NT2/D1 (cell line): ENCODE measurements at regions not wholly inside any gene's neighbourhood (a gene's known extent, or its start where the extent isn't known, plus 50 kb on each side); places are given as distances from the start of the nearest gene placed in this dataset.
A peak's percentile ranks its signal among the peaks of the same experiment; 100 is the strongest.
"Not testable (repeated sequence)": the region's sequence is repeated elsewhere in the genome, so short reads cannot be mapped to it uniquely, and the experiment has no call there.

Source experiments
- DNase-seq: peaks from one replicate; pipeline ENCODE4 v3.0.0-alpha.2; 2011; ENCODE audit warnings: low read depth, low spot score
- H3K27me3 ChIP-seq: 2 replicates; pipeline ENCODE4 v1.6.0; 2011; ENCODE audit warnings: mild to moderate bottlenecking; ENCODE audit not compliant: insufficient read length, insufficient read depth
- H3K36me3 ChIP-seq: 2 replicates; pipeline ENCODE4 v1.6.1; 2011; ENCODE audit warnings: mild to moderate bottlenecking, low read length, mixed read lengths; ENCODE audit not compliant: insufficient read depth, insufficient read length
- H3K4me1 ChIP-seq: 2 replicates; pipeline ENCODE4 v1.5.1; 2011; ENCODE audit not compliant: insufficient read depth, insufficient read length
- H3K4me3 ChIP-seq: 2 replicates; pipeline ENCODE4 v1.5.1; 2011; ENCODE audit warnings: low read depth; ENCODE audit not compliant: insufficient read length
- H3K9ac ChIP-seq: 2 replicates; pipeline ENCODE4 v1.6.0; 2011; ENCODE audit warnings: low read depth; ENCODE audit not compliant: insufficient read length
- H3K9me3 ChIP-seq: 2 replicates; pipeline ENCODE4 v1.5.1; 2011; ENCODE audit warnings: mild to moderate bottlenecking, low read length; ENCODE audit not compliant: insufficient read depth
- SUZ12 ChIP-seq: IDR thresholded peaks from 2 replicates; pipeline ENCODE4 v1.6.1; 2011; ENCODE audit not compliant: insufficient read length, insufficient read depth; ENCODE audit errors: extremely low read depth
- YY1 ChIP-seq: IDR thresholded peaks from 2 replicates; pipeline ENCODE4 v1.6.1; 2011; ENCODE audit not compliant: insufficient read length, insufficient read depth
- ZNF274 ChIP-seq: IDR thresholded peaks from 2 replicates; pipeline ENCODE4 v1.6.1; 2011; ENCODE audit warnings: mild to moderate bottlenecking, low read depth, low read length

DNA sequence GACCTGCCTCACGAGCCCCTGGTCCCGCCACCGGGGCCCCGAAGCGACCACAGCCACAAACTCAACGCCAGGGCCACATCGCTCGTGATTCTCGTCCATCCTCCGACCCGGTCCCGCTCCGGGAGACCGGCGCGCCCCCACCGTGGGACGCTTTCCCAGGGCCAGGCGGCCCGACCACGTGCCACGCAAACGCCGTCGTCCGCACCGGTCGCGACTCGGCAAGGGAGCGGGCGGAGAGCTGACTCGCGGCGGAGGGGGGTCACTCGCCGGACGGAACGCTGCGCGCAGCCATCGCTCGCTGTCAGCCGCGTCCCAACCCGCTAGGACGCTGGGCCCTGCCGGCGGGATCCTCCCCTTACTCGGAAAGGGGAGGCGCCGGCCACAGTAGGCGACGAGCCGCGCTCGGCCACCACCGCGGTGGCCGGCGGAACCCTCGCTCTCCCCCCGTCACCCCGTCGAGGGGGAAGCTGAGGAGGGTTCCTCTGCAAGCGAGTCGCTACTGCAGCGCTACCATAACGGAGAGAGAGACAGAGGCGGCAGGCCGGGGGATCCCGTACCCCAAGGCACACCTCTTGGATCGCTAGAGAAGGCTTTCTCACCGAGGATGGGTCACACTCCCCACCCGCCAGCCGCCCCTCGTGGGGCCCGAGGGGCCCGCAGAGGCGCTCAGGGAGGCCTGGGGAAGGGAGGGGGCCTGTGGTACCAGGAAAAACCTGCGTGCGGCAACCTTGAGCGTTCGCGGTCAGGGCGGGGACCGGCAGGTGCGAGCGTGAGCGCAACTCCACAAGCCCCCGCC is 511.8 kb upstream of the ZNF337 start:
- no peak for TF ChIP-seq YY1
- TF ChIP-seq ZNF274 = no peak
- TF ChIP-seq SUZ12 = no peak
- Histone ChIP-seq H3K36me3 (no peaks in the 10 kb centered on the region), H3K4me3 (peak overlapping the region; percentile 49), H3K9ac (peak overlapping the region; percentile 61), H3K27me3 (peaks cover 40% of the 10 kb centered on the region), H3K9me3 (no peaks in the 10 kb centered on the region), H3K4me1 (no peaks in the 10 kb centered on the region)
- DNase-seq = peak; percentile 9

DNA sequence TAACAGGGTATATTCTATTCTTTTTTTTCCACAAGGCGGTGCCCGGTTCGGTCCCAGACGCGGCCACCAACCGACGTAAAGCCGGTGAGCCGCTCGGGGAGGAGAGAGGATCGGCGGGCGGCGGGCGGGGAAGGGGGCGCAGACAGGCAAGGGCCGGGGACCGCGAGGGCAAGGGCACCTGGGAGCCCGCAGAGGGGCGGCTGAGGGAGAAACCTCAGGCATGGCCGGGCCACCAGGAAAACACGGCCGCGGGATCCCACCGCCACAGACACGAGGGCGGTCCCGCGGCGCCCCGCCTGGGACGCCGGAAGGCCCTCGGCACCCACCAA is 511.3 kb upstream of the ZNF337 start:
- not testable (repeated sequence) for H3K9me3 ChIP-seq, H3K4me1 ChIP-seq, H3K36me3 ChIP-seq
- peaks cover 40% of the 10 kb centered on the region for H3K27me3 ChIP-seq
- peak overlapping the region; percentile 49 for H3K4me3 ChIP-seq
- peak; percentile 5 for DNase-seq
- peak overlapping the region; percentile 61 for H3K9ac ChIP-seq

DNA sequence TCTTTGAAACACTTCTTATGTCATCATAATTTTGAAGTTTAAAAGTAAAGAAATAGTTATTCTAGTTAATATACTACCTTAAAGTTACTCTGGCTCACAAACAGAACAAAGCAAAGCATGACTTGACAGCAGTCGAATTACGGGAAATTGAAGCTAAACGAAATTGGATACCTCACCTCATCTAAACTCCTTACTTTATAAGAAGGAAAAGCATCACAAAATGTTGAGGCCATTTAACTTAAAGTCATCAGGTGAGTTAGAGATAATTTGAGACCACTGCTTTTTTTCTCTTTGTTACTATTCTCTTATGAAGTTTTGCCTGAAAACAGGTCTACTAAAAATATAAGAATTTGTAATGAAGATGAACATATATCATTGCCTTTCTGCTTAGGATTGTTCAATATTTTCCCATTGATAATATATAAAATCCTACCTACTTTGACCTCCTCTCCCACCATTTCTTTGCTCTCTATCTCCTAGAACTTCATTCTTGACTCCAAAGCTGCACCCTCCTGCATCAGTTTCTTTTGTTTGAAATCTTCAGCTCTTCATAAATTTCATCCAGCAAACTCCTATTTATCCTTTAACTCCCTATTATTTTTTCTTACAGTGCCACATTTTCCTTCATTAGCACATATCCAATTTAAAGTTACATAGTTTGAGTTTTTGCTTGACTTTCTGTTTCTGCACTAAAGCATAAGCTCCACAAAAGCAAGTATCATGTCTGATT is 510.7 kb upstream of the ZNF337 start:
- H3K4me3 ChIP-seq = no peak overlapping the region
- TF ChIP-seq ZNF274 = no peak
- TF ChIP-seq SUZ12 = no peak
- TF ChIP-seq YY1 = no peak

DNA sequence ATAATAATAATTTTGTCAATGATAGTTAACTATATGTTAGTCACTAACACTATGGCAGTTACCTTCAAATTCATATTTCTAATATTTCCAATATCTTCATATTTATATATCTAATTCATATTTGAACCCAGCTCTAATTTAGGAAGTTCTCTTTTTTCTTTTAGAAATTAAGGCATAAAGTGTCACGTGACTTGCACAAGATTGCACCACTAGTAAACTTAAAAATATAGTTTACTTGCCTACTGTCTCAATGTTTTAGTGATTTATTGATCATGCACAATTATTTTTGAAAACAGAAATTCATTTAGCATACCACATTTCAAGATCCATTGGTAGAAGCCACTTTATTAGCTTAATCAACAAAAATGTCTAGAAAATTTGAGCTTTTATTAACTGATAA is 508.7 kb upstream of the ZNF337 start:
- no peaks in the 10 kb centered on the region; the same call in 1 of the 2 replicates for H3K9me3 ChIP-seq
- DNase-seq = no peak
- H3K9ac ChIP-seq = no peak overlapping the region
- no peaks in the 10 kb centered on the region for H3K4me1 ChIP-seq
- peaks cover 40% of the 10 kb centered on the region for H3K27me3 ChIP-seq
- H3K36me3 ChIP-seq = no peaks in the 10 kb centered on the region
- no peak overlapping the region for H3K4me3 ChIP-seq
- TF ChIP-seq SUZ12 (no peak), ZNF274 (no peak), YY1 (no peak)

More for the DNA sequence above, 510.7 kb upstream of the ZNF337 start:
- Histone ChIP-seq H3K9ac (no peak overlapping the region), H3K27me3 (peaks cover 40% of the 10 kb centered on the region), H3K4me1 (no peaks in the 10 kb centered on the region), H3K36me3 (no peaks in the 10 kb centered on the region), H3K9me3 (no peaks in the 10 kb centered on the region)
- no peak for DNase-seq

DNA sequence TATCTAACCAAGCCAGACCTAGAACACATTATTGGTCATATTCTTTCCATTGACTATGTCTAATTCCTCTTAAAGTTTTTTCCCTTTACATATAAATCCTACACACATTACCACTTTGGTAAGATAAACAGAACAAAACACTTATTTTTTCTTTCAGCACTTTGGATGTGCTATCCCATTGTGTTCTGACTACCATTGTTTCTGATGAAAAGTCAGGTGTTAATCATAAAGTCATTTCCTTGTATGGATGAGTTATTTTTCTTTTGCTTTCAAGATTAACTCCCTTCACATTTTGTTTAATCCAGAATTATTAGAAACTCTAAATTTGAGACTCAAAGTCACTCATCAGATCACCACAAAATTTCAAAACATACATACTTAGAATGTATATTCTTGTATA is 504.4 kb upstream of the ZNF337 start:
- not testable (repeated sequence) for H3K9ac ChIP-seq, H3K27me3 ChIP-seq, DNase-seq, H3K4me3 ChIP-seq, H3K9me3 ChIP-seq, H3K4me1 ChIP-seq, H3K36me3 ChIP-seq

DNA sequence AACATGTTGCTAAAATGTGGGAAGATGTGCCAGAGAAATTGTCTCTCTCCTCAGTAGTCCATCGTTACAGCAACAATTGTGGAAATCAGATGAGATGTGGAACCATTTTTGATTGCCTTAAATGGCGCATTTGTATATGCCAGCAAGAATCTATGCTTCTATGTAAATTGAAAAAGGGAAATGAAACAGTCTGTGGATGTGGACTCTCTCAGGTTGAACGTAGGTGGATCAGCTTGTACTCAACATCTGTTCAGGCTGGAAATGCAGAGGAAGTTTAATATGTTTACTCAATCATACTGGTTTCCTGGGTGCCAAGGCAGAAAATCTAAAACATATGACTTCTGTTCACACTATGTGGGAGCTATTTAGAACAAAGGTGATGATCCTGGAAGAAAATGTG is 490.7 kb upstream of the ZNF337 start:
- not testable (repeated sequence) for H3K4me1 ChIP-seq, H3K36me3 ChIP-seq, H3K27me3 ChIP-seq, H3K4me3 ChIP-seq, H3K9me3 ChIP-seq, H3K9ac ChIP-seq, DNase-seq

DNA sequence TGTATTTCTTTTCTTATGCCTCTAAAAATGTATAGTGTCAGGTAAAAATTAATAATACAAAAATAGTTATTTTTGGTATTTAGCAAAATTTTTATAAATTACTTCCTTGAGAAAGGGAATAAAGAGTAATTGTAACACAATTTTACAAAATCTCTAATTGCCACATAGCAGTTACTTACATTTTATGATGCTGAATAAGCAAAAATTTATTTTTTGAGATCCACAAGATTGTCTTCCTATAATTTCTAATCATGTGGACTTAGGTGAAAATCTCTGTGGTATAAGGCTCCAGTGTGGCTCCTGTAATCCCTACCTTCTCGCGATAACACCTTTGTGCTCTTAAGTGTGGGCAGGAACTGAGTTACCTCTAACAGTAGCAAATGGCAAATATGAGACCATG is 487.1 kb upstream of the ZNF337 start:
- not testable (repeated sequence) for H3K36me3 ChIP-seq, H3K27me3 ChIP-seq, DNase-seq, H3K4me1 ChIP-seq, H3K9ac ChIP-seq, H3K9me3 ChIP-seq, H3K4me3 ChIP-seq

DNA sequence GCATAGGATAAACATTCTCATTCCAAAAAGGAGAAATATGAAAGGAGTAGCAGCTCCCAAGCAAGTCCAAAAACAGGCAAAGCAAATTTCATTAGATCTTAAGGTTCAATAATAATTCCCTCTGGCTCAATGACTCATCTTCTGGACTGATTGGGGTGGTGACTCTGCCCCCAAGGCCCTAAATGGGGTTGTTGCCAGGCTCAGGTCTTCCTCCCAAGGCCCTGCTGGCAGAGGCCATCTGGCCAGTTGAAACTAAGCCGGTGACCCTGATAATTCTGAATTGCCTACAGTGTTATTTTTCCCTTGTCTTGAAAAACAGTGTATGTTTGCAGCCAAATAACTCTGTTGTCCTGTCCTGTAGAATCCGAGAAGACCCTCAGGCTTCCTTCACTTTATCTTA is 484.7 kb upstream of the ZNF337 start:
- H3K4me1 ChIP-seq, DNase-seq, H3K4me3 ChIP-seq, H3K36me3 ChIP-seq, H3K9me3 ChIP-seq, H3K27me3 ChIP-seq, H3K9ac ChIP-seq: not testable (repeated sequence)

DNA sequence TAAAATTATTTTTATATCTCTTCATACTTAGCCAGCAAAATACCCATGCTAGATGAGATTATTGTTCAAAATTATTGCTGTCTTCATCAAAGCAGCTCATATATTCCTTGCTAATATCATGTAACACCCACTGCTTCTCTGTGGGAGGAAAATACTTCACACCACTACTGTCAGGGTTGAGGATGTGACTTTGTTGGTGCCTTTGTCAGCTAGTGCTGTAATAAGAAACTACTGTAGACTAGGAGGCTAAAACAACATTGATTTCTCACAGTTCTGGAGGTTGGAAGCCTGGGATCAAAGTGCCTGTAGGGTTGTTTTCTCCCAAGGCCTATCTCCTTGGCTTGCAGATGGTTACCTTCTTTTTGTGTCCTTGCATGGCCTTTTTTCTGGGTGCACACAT is 475.2 kb upstream of the ZNF337 start:
- H3K4me3 ChIP-seq, H3K4me1 ChIP-seq, DNase-seq, H3K36me3 ChIP-seq, H3K9ac ChIP-seq, H3K9me3 ChIP-seq, H3K27me3 ChIP-seq: not testable (repeated sequence)
